ENCODE measurements at regions not wholly inside any gene's neighbourhood (a gene's known extent, or its start where the extent isn't known, plus 50 kb on each side); places are given as distances from the start of the nearest gene placed in this dataset.

DNA sequence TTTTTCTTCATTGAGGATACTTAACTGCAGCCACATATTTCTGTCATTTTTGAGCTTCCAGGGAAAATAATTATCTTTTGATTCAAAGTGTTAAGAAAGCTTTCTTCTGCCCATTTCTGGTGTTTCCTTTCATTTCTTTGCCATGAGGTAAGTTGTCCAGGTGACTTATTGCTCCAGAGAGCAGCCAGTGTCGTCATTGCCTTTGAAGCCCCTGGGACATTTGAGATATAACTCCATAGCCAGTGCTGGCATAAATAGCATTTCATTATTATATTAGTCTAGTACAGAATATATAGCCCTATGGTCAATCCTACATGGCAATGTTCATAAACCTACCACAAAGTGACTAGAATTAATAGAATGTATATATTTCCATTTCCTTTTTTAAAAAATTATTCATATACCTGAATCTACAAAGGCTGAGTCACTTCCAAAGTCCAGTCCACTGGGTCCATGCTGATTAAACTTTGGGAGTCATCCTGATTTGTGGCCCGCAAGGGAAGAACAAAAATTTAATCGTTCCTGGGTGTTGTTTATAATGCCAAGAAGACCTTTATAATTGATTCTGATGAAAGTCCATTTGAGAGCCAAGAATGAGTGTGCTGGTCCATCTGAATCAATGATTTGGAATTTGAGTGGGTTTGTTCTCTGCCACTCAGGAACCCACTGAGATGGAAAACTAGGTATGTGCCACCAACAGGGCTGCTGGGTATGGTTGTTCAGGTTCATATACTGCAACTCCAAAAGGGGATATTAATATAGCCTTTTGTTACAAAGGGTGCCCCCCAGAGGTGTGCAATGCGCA lies 221.8 kb upstream of the PLXNA2 start:
- TF ChIP-seq CTCF (conservative IDR thresholded peaks at IDR 0.05; ENCODE audit: low read length) (no peak), EZH2phosphoT487 (IDR thresholded peaks at IDR 0.05; ENCODE audit: borderline replicate concordance) (no peak)
- no peaks in the 10 kb centered on the region for H3K9me2 ChIP-seq (replicated peaks; ENCODE audit: low read depth, low read length)
- no peak overlapping the region for H3K4me2 ChIP-seq (ENCODE audit: low read depth, low read length, poor library complexity, severe bottlenecking)
- no peaks in the 10 kb centered on the region for H3K27me3 ChIP-seq (ENCODE audit: insufficient read depth, low read length, poor library complexity, severe bottlenecking)
- H3K79me2 ChIP-seq (ENCODE audit: insufficient read depth, low read length): no peaks in the 10 kb centered on the region
- no peaks in the 10 kb centered on the region for H3K36me3 ChIP-seq (ENCODE audit: insufficient read depth, low read length)
- H4K20me1 ChIP-seq (ENCODE audit: insufficient read depth, low read length, poor library complexity, severe bottlenecking): no peaks in the 10 kb centered on the region
- H3K4me1 ChIP-seq (ENCODE audit: insufficient read depth, low read length, poor library complexity, severe bottlenecking): no peaks in the 10 kb centered on the region
- H2AFZ ChIP-seq (ENCODE audit: low read length): no peak overlapping the region
- no peaks in the 10 kb centered on the region for H3F3A ChIP-seq (ENCODE audit: low read depth)
- no peak overlapping the region for H3K9ac ChIP-seq (ENCODE audit: low read depth, low read length, poor library complexity, severe bottlenecking)
- H3K4me3 ChIP-seq (ENCODE audit: low read length, poor library complexity, severe bottlenecking): no peak overlapping the region
- no peaks in the 10 kb centered on the region for H3K9me3 ChIP-seq (ENCODE audit: insufficient read depth, low read depth, low read length)

GRCh38 chr1:208467151-208467780 lies 223.1 kb upstream of the PLXNA2 start:
- H3K27me3 ChIP-seq (ENCODE audit: insufficient read depth, low read length, poor library complexity, severe bottlenecking): no peaks in the 10 kb centered on the region
- H3K4me1 ChIP-seq (ENCODE audit: insufficient read depth, low read length, poor library complexity, severe bottlenecking): no peaks in the 10 kb centered on the region
- no peaks in the 10 kb centered on the region for H3F3A ChIP-seq (ENCODE audit: low read depth)
- no peak overlapping the region for H3K9ac ChIP-seq (ENCODE audit: low read depth, low read length, poor library complexity, severe bottlenecking)
- H3K9me2 ChIP-seq (replicated peaks; ENCODE audit: low read depth, low read length): no peaks in the 10 kb centered on the region
- no peaks in the 10 kb centered on the region for H3K36me3 ChIP-seq (ENCODE audit: insufficient read depth, low read length)
- no peaks in the 10 kb centered on the region for H3K79me2 ChIP-seq (ENCODE audit: insufficient read depth, low read length)
- H2AFZ ChIP-seq (ENCODE audit: low read length): no peak overlapping the region
- H3K4me2 ChIP-seq (ENCODE audit: low read depth, low read length, poor library complexity, severe bottlenecking): no peak overlapping the region
- TF ChIP-seq EZH2phosphoT487 (IDR thresholded peaks at IDR 0.05; ENCODE audit: borderline replicate concordance): no peak
- TF ChIP-seq CTCF (conservative IDR thresholded peaks at IDR 0.05; ENCODE audit: low read length): no peak
- H4K20me1 ChIP-seq (ENCODE audit: insufficient read depth, low read length, poor library complexity, severe bottlenecking): no peaks in the 10 kb centered on the region
- no peak overlapping the region for H3K4me3 ChIP-seq (ENCODE audit: low read length, poor library complexity, severe bottlenecking)
- H3K9me3 ChIP-seq (ENCODE audit: insufficient read depth, low read depth, low read length): no peaks in the 10 kb centered on the region

DNA sequence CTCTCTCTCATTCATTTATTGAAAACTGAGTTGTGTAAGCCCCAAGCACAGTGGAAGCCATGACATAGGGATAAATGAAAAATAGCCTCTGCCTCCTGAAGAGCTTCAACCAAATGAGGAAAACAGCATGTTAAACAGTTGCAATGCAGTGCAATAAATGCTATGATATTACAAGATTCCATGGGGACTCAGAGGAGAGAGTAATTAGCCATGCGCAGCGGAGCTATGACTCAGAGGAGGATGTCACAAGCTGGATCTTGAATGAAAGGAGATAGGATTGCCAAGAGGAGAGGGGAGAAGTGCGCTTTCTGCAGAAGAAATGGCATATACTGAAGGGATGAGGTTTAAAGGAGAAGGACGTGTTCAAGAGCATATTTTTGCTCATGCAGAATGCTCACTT lies 231.3 kb upstream of the PLXNA2 start:
- no peak overlapping the region for H2AFZ ChIP-seq (ENCODE audit: low read length)
- no peaks in the 10 kb centered on the region for H3F3A ChIP-seq (ENCODE audit: low read depth)
- no peaks in the 10 kb centered on the region for H4K20me1 ChIP-seq (ENCODE audit: insufficient read depth, low read length, poor library complexity, severe bottlenecking)
- no peak overlapping the region for H3K4me3 ChIP-seq (ENCODE audit: low read length, poor library complexity, severe bottlenecking)
- no peak overlapping the region for H3K9ac ChIP-seq (ENCODE audit: low read depth, low read length, poor library complexity, severe bottlenecking)
- no peaks in the 10 kb centered on the region for H3K4me1 ChIP-seq (ENCODE audit: insufficient read depth, low read length, poor library complexity, severe bottlenecking)
- TF ChIP-seq EZH2phosphoT487 (IDR thresholded peaks at IDR 0.05; ENCODE audit: borderline replicate concordance) (no peak), CTCF (conservative IDR thresholded peaks at IDR 0.05; ENCODE audit: low read length) (no peak)
- no peaks in the 10 kb centered on the region for H3K9me2 ChIP-seq (replicated peaks; ENCODE audit: low read depth, low read length)
- H3K4me2 ChIP-seq (ENCODE audit: low read depth, low read length, poor library complexity, severe bottlenecking): no peak overlapping the region
- no peaks in the 10 kb centered on the region for H3K27me3 ChIP-seq (ENCODE audit: insufficient read depth, low read length, poor library complexity, severe bottlenecking)
- H3K9me3 ChIP-seq (ENCODE audit: insufficient read depth, low read depth, low read length): no peaks in the 10 kb centered on the region
- no peaks in the 10 kb centered on the region for H3K36me3 ChIP-seq (ENCODE audit: insufficient read depth, low read length)
- H3K79me2 ChIP-seq (ENCODE audit: insufficient read depth, low read length): no peaks in the 10 kb centered on the region

All from Loucy (cell line).